VCaP (cell line): ENCODE measurements at regions not wholly inside any gene's neighbourhood (a gene's known extent, or its start where the extent isn't known, plus 50 kb on each side); places are given as distances from the start of the nearest gene placed in this dataset.

Experiments
- H3K27ac ChIP-seq: fragments of 450-650 bp; 2 replicates; pipeline ENCODE4 v1.5.1; 2017
- CTCF ChIP-seq: fragments of 450-650 bp; conservative IDR thresholded peaks from 2 replicates; pipeline ENCODE4 v1.5.1; 2017; ENCODE audit warnings: mild to moderate bottlenecking, moderate library complexity

- no peak overlapping the region for H3K27ac ChIP-seq
- TF ChIP-seq CTCF: no peak
Measured at GRCh38 chr1:78758506-78758905, 108.9 kb downstream of the IFI44 start.

- no peak for TF ChIP-seq CTCF
- H3K27ac ChIP-seq: no peak overlapping the region
Measured at GRCh38 chr1:78759881-78760280, 110.2 kb downstream of the IFI44 start.

- no peak overlapping the region for H3K27ac ChIP-seq
- no peak for TF ChIP-seq CTCF
Measured at GRCh38 chr1:78760858-78761257, 111.2 kb downstream of the IFI44 start.

GRCh38 chr1:78762113-78762512 lies 112.5 kb downstream of the IFI44 start:
- no peak overlapping the region for H3K27ac ChIP-seq
- TF ChIP-seq CTCF: no peak

- H3K27ac ChIP-seq: no peak overlapping the region
- no peak for TF ChIP-seq CTCF
Measured at GRCh38 chr1:78765489-78765888, 115.9 kb downstream of the IFI44 start.

- no peak overlapping the region for H3K27ac ChIP-seq
- TF ChIP-seq CTCF: no peak
Measured at GRCh38 chr1:78779831-78780230, 130.2 kb downstream of the IFI44 start.

- no peak overlapping the region for H3K27ac ChIP-seq
- TF ChIP-seq CTCF: no peak
Measured at GRCh38 chr1:78787544-78787943, 137.9 kb downstream of the IFI44 start.

- no peak for TF ChIP-seq CTCF
- no peak overlapping the region for H3K27ac ChIP-seq
Measured at GRCh38 chr1:78790174-78790573, 140.5 kb downstream of the IFI44 start.
